ENCODE measurements at regions not wholly inside any gene's neighbourhood (a gene's known extent, or its start where the extent isn't known, plus 50 kb on each side); places are given as distances from the start of the nearest gene placed in this dataset.

DNA sequence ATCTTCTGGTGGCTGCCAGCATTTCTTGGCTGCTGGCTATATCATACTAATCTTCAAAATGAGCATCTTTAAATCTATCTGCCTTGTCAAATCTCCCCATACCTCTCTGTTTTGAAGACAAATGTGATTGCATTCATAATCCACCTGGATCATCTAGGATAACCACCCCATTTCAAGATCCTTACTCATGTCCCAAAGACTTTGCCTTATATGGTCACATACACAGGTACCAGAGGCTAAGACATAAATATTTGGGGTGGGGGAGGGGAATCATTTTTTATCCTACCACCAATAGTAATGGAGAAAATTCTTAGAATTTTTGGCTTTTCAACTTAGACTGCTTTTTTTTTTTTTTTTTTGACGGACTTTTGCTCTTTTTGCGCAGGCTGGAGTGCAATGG lies 970.8 kb downstream of the PLOD2 start:
- Histone ChIP-seq H3K27me3 (no peaks in the 10 kb centered on the region), H3K4me3 (no peak overlapping the region), H3K27ac (no peak overlapping the region), H3K9me3 (no peaks in the 10 kb centered on the region), H3K4me1 (no peaks in the 10 kb centered on the region), H3K36me3 (replicated peaks in 1 of 2; ENCODE audit: insufficient read depth in 1 of 2, low read depth in 2 of 2) (no peaks in the 10 kb centered on the region)
- TF ChIP-seq, protein P1, sequence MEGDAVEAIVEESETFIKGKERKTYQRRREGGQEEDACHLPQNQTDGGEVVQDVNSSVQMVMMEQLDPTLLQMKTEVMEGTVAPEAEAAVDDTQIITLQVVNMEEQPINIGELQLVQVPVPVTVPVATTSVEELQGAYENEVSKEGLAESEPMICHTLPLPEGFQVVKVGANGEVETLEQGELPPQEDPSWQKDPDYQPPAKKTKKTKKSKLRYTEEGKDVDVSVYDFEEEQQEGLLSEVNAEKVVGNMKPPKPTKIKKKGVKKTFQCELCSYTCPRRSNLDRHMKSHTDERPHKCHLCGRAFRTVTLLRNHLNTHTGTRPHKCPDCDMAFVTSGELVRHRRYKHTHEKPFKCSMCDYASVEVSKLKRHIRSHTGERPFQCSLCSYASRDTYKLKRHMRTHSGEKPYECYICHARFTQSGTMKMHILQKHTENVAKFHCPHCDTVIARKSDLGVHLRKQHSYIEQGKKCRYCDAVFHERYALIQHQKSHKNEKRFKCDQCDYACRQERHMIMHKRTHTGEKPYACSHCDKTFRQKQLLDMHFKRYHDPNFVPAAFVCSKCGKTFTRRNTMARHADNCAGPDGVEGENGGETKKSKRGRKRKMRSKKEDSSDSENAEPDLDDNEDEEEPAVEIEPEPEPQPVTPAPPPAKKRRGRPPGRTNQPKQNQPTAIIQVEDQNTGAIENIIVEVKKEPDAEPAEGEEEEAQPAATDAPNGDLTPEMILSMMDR (IDR thresholded peaks at IDR 0.05) = no peak
- TF ChIP-seq POLR2A (IDR thresholded peaks at IDR 0.05) = no peak
- 93 to 98% methylated on average over 2 of the region's 2 CpGs for WGBS, 2 donors
- no peak for ATAC-seq
- intact Hi-C loops (cut with DNase I) = no loop called here
- no peak for DNase-seq

GRCh38 chr3:145190761-145191160 lies 970.2 kb downstream of the PLOD2 start:
- Histone ChIP-seq H3K4me3 (no peak overlapping the region), H3K27me3 (no peaks in the 10 kb centered on the region), H3K4me1 (no peaks in the 10 kb centered on the region), H3K36me3 (replicated peaks in 1 of 2; ENCODE audit: insufficient read depth in 1 of 2, low read depth in 2 of 2) (no peaks in the 10 kb centered on the region), H3K9me3 (no peaks in the 10 kb centered on the region), H3K27ac (no peak overlapping the region)
- DNase-seq = no peak
- intact Hi-C loops (cut with DNase I) = no loop called here
- ATAC-seq = no peak
- 72 to 73% methylated on average over 1 of the region's 1 CpG for WGBS, 2 donors
- TF ChIP-seq, protein P1 (IDR thresholded peaks at IDR 0.05) = no peak
- TF ChIP-seq POLR2A (IDR thresholded peaks at IDR 0.05) = no peak

GRCh38 chr3:145191543-145191942 lies 969.4 kb downstream of the PLOD2 start:
- TF ChIP-seq POLR2A (IDR thresholded peaks at IDR 0.05) = no peak
- TF ChIP-seq, protein P1 (IDR thresholded peaks at IDR 0.05) = no peak
- Histone ChIP-seq H3K36me3 (replicated peaks in 1 of 2; ENCODE audit: insufficient read depth in 1 of 2, low read depth in 2 of 2) (no peaks in the 10 kb centered on the region), H3K4me1 (no peaks in the 10 kb centered on the region), H3K9me3 (no peaks in the 10 kb centered on the region), H3K4me3 (no peak overlapping the region), H3K27me3 (no peaks in the 10 kb centered on the region), H3K27ac (no peak overlapping the region)
- DNase-seq = no peak
- ATAC-seq = no peak
- intact Hi-C loops (cut with DNase I) = no loop called here
- 12 to 24% methylated on average over 1 of the region's 1 CpG for WGBS, 2 donors

GRCh38 chr3:145197051-145197820 lies 963.7 kb downstream of the PLOD2 start:
- ATAC-seq = no peak
- intact Hi-C loops (cut with DNase I) = no loop called here
- peak in 3 of 4 donors; percentile 15 to 18 (median 16) for DNase-seq
- Histone ChIP-seq H3K27me3 (no peaks in the 10 kb centered on the region), H3K4me3 (no peak overlapping the region), H3K27ac (no peak overlapping the region), H3K4me1 (no peaks in the 10 kb centered on the region), H3K9me3 (no peaks in the 10 kb centered on the region), H3K36me3 (replicated peaks in 1 of 2; ENCODE audit: insufficient read depth in 1 of 2, low read depth in 2 of 2) (no peaks in the 10 kb centered on the region)
- TF ChIP-seq, protein P1 (IDR thresholded peaks at IDR 0.05) = no peak
- no peak for TF ChIP-seq POLR2A (IDR thresholded peaks at IDR 0.05)
- 35 to 50% methylated on average over 1 of the region's 1 CpG for WGBS, 2 donors

DNA sequence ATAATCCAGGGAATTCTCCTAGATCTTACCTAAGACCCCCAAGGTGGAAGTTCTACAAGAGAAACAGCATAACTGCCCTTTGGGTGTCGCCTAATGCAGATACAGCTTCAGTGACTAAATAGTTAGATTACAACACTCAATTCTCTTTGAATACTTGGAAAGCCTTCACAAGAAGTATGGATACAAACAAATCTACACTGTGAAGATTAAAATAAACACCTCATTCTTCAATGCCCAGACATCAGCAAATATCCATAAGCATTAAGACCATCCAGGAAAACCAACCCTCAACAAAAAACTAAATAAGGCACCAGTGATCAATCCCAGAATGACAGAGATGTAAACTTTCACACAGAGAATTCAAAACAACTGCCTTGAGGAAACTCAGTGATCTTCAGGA lies 963.2 kb downstream of the PLOD2 start:
- TF ChIP-seq, protein P1 (IDR thresholded peaks at IDR 0.05) = no peak
- no peak for TF ChIP-seq POLR2A (IDR thresholded peaks at IDR 0.05)

More for the DNA sequence above, 963.2 kb downstream of the PLOD2 start:
- 57 to 76% methylated on average over 1 of the region's 1 CpG for WGBS, 2 donors
- Histone ChIP-seq H3K36me3 (replicated peaks in 1 of 2; ENCODE audit: insufficient read depth in 1 of 2, low read depth in 2 of 2) (no peaks in the 10 kb centered on the region), H3K4me1 (no peaks in the 10 kb centered on the region), H3K9me3 (no peaks in the 10 kb centered on the region), H3K27ac (no peak overlapping the region), H3K27me3 (no peaks in the 10 kb centered on the region), H3K4me3 (no peak overlapping the region)
- intact Hi-C loops (cut with DNase I) = no loop called here
- ATAC-seq = no peak
- DNase-seq = no peak

Measured in body of pancreas (tissue), 4 donors.